DMS 273 treated with DMSO at 0.1 percent for 48 hours (cell line): ENCODE measurements at regions not wholly inside any gene's neighbourhood (a gene's known extent, or its start where the extent isn't known, plus 50 kb on each side); places are given as distances from the start of the nearest gene placed in this dataset.

Experiments used
- DNase-seq: peaks from one replicate; lab custom pipeline; 2025; lab: John Stamatoyannopoulos, UW

DNA sequence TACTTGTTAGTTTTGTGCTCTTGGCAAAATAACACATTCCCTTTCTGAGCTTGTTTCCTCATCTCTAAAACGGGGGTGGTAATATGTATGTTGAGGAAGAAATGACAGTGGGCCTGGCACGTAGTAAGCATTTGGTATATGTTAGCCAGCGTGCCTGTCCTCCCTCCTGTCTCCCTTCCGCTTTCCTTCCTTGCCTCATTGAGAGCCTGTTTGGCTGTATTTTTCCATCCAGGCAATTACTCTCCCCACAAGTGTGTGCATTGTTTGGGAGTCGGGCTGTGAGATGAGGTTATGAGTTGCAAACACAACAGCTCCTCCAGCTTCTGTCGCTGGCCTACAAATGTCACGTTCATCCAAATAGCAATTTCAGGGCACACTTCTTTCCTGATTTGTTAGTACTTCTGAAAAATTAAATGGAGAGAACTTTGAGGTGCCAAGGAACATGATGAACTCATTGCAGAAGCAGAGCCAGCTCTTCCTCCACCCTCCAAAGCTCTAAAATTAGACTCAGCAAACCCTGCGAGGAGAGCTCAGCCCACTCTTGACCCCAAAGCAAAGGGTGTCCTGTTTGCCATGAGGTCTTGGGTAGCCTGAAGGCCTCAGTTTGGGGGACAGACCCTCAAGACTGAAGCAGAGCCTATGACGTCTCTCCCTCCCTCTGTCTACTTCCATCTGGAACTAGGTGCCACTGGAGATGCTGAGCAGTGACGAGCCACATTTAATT lies 50.7 kb upstream of the TOX2 start:
- no peak for DNase-seq

DNA sequence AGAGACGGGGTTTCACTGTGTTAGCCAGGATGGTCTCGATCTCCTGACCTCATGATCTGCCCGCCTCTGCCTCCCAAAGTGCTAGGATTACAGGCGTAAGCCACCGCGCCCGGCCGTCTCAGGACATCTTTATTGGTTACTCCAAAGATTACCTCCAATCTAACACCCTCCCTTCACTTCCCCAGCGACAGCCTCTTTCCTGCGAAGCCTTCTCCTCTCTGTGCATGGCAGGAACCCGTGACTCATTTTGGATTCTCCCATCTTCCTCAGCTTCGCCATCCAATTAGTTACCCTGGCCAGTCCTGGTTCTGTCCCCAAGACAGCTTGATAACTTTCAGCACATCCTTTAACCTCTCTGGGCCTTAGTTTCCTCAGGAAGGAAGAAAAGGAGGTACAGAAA lies 51.3 kb upstream of the TOX2 start:
- DNase-seq, result no peak

DNA sequence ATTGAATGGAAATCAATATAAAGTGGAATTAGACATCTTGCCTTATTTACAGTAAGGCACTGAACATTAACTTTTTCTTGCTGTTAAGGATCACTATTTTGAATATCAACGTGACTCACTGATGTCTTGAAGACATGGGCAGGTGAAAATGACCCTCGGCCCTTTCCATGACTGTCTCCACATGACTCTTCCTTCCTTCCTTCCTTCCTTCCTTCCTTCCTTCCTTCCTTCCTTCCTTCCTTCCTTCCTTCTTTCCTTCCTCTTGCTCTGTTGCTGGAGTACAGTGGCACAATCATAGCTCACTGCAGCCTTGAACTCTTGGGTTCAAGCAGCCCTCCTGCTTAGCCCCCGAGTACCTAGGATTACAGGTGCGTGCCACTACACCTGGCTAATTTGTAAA lies 52.2 kb upstream of the TOX2 start:
- DNase-seq, result no peak

DNA sequence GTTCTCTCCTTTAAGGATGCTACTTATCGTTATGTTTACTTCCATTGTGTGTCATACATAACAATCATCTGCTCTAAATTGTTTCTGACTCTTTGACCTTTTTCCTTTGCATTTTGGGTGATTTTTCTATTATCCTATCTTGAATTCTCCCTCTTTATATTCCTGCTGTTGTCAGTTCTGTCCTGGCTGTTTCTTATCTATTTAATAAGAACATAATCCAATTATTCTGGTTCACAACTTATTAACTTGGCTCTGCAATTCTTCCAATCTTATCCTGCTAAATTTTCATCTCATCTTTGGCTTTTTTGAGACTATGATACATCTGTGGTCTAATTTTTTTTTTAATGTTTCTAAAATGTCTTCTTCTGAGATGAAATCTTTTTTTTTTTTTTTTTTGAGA lies 54.7 kb upstream of the TOX2 start:
- no peak for DNase-seq

GRCh38 chr20:43857932-43858331 lies 56.7 kb upstream of the TOX2 start:
- no peak for DNase-seq

DNA sequence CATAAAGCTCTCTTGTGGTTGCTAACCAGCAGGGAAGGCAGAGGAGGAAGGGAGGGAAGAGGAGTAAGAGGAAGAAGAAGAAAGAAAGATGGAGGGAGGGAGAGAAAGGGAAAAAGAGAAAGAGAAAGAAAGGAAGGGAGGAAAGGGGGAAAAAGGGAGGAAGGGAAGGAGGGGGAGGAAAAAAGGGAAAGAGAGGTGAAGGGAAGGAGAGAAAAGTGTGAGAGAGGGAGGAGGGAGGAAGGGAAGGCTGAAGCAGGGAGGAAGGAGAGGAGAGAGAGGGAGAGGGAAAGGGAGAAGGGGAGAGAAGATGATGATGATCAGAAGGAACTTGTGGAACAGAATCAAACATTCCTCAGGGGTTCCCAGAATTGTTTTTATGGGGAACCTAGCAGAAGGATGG lies 57.5 kb upstream of the TOX2 start:
- DNase-seq, result no peak

- no peak for DNase-seq
These were observed 58.8 kb upstream of the TOX2 start for GRCh38 chr20:43855803-43856202.

DNA sequence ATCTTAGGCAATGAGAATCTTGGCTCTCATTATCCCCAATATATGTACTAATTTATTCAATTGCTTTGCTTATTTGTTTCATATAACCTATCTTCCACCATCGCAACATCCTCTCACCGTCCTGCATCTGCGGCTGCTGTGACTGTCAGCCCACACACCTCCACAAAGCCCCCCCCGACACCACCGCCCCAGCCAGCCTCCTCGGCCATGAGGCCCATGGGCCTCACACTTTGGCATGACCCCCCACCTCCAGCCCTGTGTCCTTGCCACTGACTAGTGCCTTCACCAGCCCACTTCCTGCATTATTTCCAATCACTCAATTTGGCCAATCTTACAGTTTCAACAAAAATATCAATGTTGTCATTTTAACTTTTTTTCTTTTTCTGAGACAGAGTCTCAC lies 60.7 kb upstream of the TOX2 start:
- DNase-seq, result no peak

DNA sequence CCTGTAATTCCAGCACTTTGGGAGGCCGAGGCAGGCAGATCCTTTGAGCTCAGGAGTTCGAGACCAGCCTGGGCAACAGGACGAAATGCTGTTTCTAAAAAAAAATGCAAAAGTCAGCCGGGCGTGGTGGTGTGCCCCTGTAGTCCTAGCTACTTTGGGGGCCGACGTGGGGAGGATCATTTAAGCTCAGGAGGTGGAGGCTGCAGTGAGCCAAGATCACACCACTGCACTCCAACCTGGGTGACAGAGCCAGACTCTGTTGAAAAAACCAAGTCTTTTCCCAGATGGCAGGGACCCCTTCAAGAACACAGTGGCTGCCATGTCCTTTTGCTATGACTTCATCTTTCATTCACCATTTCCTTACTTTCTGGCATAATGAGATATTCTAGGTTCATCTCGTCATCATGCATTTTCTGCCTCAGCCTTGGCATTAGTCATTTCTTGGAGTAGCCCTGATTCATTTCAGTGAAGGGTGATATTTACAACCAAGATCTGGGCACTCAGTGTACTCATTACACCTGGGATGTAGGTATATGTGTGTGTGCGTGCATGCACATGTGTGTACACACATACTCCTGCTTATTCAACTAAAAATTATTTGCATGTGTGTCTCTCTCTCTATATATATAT lies 61.4 kb upstream of the TOX2 start:
- DNase-seq, result no peak

- no peak for DNase-seq
These were observed 65.0 kb upstream of the TOX2 start for GRCh38 chr20:43849496-43850186.

DNA sequence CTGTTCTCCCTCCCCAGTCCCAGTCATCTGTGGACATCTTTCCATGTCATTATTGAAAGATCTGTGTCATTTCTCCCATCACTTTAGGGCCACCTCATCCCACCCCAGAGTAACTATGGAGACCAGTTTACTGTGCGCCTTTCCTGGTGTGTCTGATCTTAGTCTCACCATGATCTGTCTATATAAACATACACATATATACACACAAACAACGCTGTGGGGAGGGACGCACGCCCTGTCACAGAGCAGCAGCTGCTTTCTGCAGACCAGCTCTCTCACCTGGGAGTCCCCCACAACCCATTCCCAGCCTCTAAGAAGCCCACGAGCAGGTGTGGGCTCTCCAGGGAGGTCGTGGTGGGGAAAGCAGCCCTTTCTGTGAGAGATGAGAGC lies 68.1 kb upstream of the TOX2 start:
- no peak for DNase-seq

DNA sequence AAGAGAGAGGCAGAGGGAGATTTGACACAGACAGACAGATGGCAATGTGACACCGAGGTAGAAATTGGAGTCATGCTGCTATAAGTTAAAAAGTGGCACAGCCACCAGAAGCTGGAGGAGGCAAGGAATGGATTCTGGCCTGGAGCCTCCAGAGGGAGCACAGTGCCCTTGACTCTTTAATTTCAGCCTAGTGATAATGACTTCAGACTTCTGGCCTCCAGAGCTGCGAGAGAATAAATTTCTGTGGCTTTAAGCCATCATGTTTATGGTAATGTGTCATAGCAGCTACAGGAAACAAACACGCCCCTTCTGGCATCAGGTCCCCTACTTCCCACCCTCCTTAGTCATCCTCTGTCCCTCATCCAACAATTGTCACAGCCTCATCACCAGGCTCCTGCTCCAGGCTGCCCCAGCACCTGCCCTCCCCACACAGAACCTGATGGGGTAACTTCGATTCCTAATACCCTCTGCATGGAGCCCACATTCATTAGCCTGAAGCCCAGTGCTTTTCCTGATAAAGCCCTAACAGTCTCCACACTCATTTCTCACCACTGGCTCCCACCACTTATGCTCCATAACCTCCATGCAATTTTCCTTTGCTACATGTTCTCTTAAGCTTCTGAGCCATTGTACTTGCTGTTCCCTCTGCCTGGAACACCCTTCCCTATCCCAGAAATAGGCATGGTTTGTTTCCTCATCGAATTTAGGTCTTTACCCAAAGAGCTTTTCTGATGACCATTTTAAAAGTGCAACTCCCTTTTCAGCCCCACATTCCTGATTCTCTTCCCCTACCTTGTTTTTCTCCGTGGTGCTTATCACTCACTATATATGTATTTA lies 69.7 kb upstream of the TOX2 start:
- no peak for DNase-seq

GRCh38 chr20:43843965-43844660 lies 70.5 kb upstream of the TOX2 start:
- no peak for DNase-seq

GRCh38 chr20:43843096-43843964 lies 71.3 kb upstream of the TOX2 start:
- no peak for DNase-seq

- no peak for DNase-seq
These were observed 72.3 kb upstream of the TOX2 start for GRCh38 chr20:43842126-43843020.

- no peak for DNase-seq
These were observed 74.1 kb upstream of the TOX2 start for GRCh38 chr20:43840382-43841070.

DNA sequence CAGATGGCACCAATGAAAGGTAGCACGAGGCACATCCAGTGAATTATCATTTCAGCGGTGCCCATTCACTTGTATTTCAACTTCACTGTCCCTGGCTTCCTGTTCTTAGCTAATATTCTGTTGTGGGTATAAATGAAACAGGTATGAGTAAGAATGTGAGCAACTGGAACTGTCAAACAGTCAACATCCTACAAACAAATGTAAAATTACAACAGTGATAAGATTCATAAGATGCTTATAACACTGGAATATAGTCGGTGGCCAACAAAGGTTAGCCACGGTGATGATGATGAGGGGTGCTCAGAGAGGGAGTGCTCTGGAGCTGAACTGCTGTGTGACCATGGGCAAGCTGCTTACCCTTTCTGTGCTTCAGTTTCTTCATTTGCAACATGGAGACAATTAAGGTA lies 74.9 kb upstream of the TOX2 start:
- no peak for DNase-seq

GRCh38 chr20:43838703-43839060 lies 76.0 kb upstream of the TOX2 start:
- no peak for DNase-seq
